ENCODE measurements at regions not wholly inside any gene's neighbourhood (a gene's known extent, or its start where the extent isn't known, plus 50 kb on each side); places are given as distances from the start of the nearest gene placed in this dataset.

DNA sequence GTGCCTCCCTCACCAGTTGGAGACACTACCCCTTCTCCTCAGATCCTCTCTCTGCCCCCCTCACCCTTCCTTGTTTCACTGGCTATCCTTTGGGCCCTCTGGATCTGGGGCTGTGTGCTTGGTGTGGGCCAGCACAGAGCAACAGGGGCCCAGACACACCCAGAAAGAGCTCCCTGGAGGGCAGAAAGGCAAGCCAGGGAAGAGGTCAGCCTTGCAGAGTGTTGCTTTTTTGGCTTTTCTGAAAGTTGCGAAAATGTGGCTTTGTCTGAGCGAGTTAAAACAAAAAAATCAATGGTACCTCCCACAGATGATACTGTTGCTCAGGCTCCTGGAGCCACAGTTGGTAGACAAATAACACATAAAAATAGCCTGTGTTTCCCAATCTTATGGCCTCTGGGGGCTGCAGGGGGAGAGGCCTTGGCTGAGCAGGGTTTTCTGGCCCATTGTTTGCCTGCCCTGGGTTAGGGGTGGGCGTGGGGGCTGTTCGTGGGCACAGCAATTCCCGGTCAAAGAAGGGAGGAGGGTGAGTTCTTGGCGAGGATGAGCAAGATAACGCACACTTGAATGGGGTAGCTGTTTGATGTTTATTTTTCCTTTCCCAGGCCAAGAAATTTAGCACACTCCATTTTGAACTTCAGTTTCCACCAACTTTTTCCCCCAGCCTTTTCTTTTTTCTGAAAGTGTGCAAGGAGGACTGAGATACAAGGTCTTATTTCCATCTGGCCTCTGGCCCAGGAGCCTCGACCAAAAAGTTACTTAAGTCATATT lies 167.0 kb upstream of the HAAO start:
- H3K4me3 ChIP-seq, result no peak overlapping the region
- ATAC-seq (ENCODE audit: insufficient read depth, low FRiP score), result peak; percentile 54
- H3K9me3 ChIP-seq (ENCODE audit: control insufficient read depth in 4 of 4, insufficient read depth in 3 of 4, low read length in 3 of 4), result no peaks in the 10 kb centered on the region
- H3K27ac ChIP-seq (ENCODE audit: low read depth in 1 of 2, low read length in 1 of 2), result peak overlapping the region; percentile 62 to 78
- peak overlapping the region in 1 of 2 donors; percentile 63 for H3K9ac ChIP-seq (ENCODE audit: insufficient read depth in 1 of 2, low read length in 2 of 2)
- DNase-seq, result peak; percentile 70 to 87 (median 86)
- no peak for TF ChIP-seq CTCF (IDR thresholded peaks at IDR 0.05; ENCODE audit: control extremely low read depth, extremely low read depth)
- H3K4me1 ChIP-seq (ENCODE audit: control insufficient read depth in 5 of 5, insufficient read depth in 5 of 5, low read length in 5 of 5), result peaks cover 0 to 62% (median 41%) of the 10 kb centered on the region in 5 donors
- H3K27me3 ChIP-seq (ENCODE audit: control insufficient read depth in 3 of 3, insufficient read depth in 3 of 3, low read length in 2 of 3), result no peaks in the 10 kb centered on the region
- no peaks in the 10 kb centered on the region for H3K36me3 ChIP-seq (ENCODE audit: control insufficient read depth in 4 of 4, insufficient read depth in 4 of 4, low read length in 4 of 4)
- 15 to 32% methylated on average over 8 of the region's 8 CpGs for WGBS, 2 donors

DNA sequence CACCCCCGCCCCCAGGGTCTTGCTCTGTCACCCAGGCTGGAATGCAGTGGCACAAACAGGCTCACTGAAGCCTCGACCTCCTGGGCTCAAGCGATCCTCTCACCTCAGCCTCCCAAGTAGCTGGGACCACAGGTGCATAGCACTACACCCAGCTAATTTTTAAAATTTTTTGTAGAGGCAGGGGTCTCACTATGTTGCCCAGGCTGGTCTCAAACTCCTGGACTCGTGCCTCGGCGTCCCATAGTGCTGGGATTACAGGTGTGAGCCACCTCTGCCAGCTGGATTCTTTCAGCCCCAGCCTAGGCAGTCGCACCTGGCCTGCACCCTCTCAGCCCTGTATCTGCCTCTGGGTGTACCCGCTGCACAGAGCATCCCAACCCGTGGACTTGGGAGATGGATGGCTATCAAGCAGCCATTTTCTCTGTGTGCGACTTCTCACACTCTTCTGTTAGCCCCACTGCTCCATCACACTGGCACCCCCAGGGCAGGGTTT lies 166.4 kb upstream of the HAAO start:
- 87 to 89% methylated on average over 10 of the region's 10 CpGs for WGBS, 2 donors

DNA sequence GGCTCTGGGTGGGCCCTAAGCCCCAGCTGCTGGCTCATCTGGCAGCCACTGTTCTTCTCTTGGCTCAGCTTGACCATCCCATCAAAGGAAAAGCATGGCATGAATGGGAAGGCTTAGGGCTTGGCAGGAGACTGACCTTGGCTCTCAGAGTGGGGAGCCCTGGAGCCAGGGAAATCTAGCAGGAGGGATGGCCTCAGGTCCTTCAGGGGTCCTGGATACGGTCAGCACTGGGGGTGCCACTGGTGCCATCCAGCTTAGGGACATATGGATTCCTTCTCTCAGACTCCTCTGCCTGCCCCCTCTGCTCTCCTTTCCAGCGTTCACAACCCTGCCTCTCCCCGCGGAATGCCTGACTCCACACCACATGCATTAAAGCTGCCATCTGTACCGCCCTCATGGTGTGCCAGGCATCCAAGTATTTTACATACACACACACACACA lies 165.5 kb upstream of the HAAO start:
- H3K4me3 ChIP-seq, result no peak overlapping the region
- H3K4me1 ChIP-seq (ENCODE audit: control insufficient read depth in 5 of 5, insufficient read depth in 5 of 5, low read length in 5 of 5), result peaks cover 0 to 58% (median 36%) of the 10 kb centered on the region in 5 donors
- H3K27me3 ChIP-seq (ENCODE audit: control insufficient read depth in 3 of 3, insufficient read depth in 3 of 3, low read length in 2 of 3), result no peaks in the 10 kb centered on the region
- H3K9ac ChIP-seq (ENCODE audit: insufficient read depth in 1 of 2, low read length in 2 of 2), result no peak overlapping the region
- no peak overlapping the region for H3K27ac ChIP-seq (ENCODE audit: low read depth in 1 of 2, low read length in 1 of 2)
- no peak for ATAC-seq (ENCODE audit: insufficient read depth, low FRiP score)
- WGBS, 2 donors, result 92 to 98% methylated on average over 5 of the region's 5 CpGs
- H3K36me3 ChIP-seq (ENCODE audit: control insufficient read depth in 4 of 4, insufficient read depth in 4 of 4, low read length in 4 of 4), result no peaks in the 10 kb centered on the region
- no peak for TF ChIP-seq CTCF (IDR thresholded peaks at IDR 0.05; ENCODE audit: control extremely low read depth, extremely low read depth)
- no peak for DNase-seq
- no peaks in the 10 kb centered on the region for H3K9me3 ChIP-seq (ENCODE audit: control insufficient read depth in 4 of 4, insufficient read depth in 3 of 4, low read length in 3 of 4)

More for the DNA sequence above, 166.4 kb upstream of the HAAO start:
- H3K27me3 ChIP-seq (ENCODE audit: control insufficient read depth in 3 of 3, insufficient read depth in 3 of 3, low read length in 2 of 3), result no peaks in the 10 kb centered on the region
- H3K27ac ChIP-seq (ENCODE audit: low read depth in 1 of 2, low read length in 1 of 2), result peak overlapping the region; percentile 62 to 78
- H3K4me3 ChIP-seq, result no peak overlapping the region
- DNase-seq (no peak), ATAC-seq (ENCODE audit: insufficient read depth, low FRiP score) (no peak)
- no peak for TF ChIP-seq CTCF (IDR thresholded peaks at IDR 0.05; ENCODE audit: control extremely low read depth, extremely low read depth)
- H3K4me1 ChIP-seq (ENCODE audit: control insufficient read depth in 5 of 5, insufficient read depth in 5 of 5, low read length in 5 of 5), result peaks cover 0 to 60% (median 41%) of the 10 kb centered on the region in 5 donors
- H3K36me3 ChIP-seq (ENCODE audit: control insufficient read depth in 4 of 4, insufficient read depth in 4 of 4, low read length in 4 of 4), result no peaks in the 10 kb centered on the region
- H3K9ac ChIP-seq (ENCODE audit: insufficient read depth in 1 of 2, low read length in 2 of 2), result peak overlapping the region in 1 of 2 donors; percentile 63
- H3K9me3 ChIP-seq (ENCODE audit: control insufficient read depth in 4 of 4, insufficient read depth in 3 of 4, low read length in 3 of 4), result no peaks in the 10 kb centered on the region
